ENCODE measurements at regions not wholly inside any gene's neighbourhood (a gene's known extent, or its start where the extent isn't known, plus 50 kb on each side); places are given as distances from the start of the nearest gene placed in this dataset.
"Not testable (repeated sequence)": the region's sequence is repeated elsewhere in the genome, so short reads cannot be mapped to it uniquely, and the experiment has no call there.

GRCh38 chr13:108077284-108077683, 138.1 kb downstream of the LIG4 start:
- TF ChIP-seq, protein P1, sequence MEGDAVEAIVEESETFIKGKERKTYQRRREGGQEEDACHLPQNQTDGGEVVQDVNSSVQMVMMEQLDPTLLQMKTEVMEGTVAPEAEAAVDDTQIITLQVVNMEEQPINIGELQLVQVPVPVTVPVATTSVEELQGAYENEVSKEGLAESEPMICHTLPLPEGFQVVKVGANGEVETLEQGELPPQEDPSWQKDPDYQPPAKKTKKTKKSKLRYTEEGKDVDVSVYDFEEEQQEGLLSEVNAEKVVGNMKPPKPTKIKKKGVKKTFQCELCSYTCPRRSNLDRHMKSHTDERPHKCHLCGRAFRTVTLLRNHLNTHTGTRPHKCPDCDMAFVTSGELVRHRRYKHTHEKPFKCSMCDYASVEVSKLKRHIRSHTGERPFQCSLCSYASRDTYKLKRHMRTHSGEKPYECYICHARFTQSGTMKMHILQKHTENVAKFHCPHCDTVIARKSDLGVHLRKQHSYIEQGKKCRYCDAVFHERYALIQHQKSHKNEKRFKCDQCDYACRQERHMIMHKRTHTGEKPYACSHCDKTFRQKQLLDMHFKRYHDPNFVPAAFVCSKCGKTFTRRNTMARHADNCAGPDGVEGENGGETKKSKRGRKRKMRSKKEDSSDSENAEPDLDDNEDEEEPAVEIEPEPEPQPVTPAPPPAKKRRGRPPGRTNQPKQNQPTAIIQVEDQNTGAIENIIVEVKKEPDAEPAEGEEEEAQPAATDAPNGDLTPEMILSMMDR (conservative IDR thresholded peaks at IDR 0.05): no peak
- no peak for TF ChIP-seq ZFX (IDR thresholded peaks at IDR 0.05)
- H3K27ac ChIP-seq: no peak overlapping the region

GRCh38 chr13:108074429-108074828, 140.9 kb downstream of the LIG4 start:
- TF ChIP-seq, protein P1 (conservative IDR thresholded peaks at IDR 0.05): peak; percentile 21
- not testable (repeated sequence) for H3K27ac ChIP-seq

GRCh38 chr13:108070925-108071324, 144.4 kb downstream of the LIG4 start:
- TF ChIP-seq ZFX (IDR thresholded peaks at IDR 0.05): no peak
- TF ChIP-seq, protein P1 (conservative IDR thresholded peaks at IDR 0.05): no peak
- no peak overlapping the region for H3K27ac ChIP-seq

DNA sequence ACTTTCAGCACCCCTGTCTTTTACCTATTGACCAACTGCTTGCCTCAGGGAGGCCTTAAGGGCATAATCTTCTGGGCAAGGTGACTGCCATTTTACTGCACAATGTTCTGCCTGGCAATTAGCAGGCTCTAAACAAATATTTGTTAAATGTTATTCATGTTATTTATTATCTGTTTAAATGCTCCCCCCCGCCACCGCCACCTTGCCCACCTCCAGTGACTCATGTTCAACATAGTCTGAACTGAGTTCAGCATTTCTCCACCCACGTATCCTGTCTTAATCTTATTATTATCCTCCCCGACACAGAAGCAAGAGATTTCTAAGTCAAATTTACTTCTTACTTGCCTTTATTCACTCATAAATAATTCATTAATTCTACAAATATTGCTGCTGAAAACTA, 144.8 kb downstream of the LIG4 start:
- no peak overlapping the region for H3K27ac ChIP-seq

GRCh38 chr13:108069521-108070210, 145.7 kb downstream of the LIG4 start:
- TF ChIP-seq, protein P1 (conservative IDR thresholded peaks at IDR 0.05): no peak
- TF ChIP-seq ZFX (IDR thresholded peaks at IDR 0.05): no peak
- H3K27ac ChIP-seq: no peak overlapping the region

More for the DNA sequence above, 144.8 kb downstream of the LIG4 start:
- no peak for TF ChIP-seq ZFX (IDR thresholded peaks at IDR 0.05)
- TF ChIP-seq, protein P1 (conservative IDR thresholded peaks at IDR 0.05): no peak

DNA sequence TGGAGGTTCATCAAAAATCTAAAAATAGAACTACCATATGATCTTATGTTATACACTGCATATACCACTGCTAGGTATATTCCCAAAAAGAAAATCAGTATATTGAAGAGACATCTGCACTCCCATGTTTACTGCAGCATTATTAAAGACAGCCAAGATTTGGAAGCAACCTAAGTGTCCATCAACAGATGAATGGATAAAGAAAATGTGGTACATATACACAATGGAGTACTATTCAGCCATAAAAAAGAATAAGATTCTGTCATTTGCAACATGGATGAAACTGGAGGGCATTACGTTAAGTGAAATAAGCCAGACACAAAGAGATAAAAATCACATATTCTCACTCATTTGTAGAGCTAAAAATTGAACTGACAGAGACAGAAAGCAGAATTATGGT, 151.0 kb downstream of the LIG4 start:
- H3K27ac ChIP-seq: not testable (repeated sequence)

- TF ChIP-seq, protein P1 (conservative IDR thresholded peaks at IDR 0.05): no peak
- no peak for TF ChIP-seq ZFX (IDR thresholded peaks at IDR 0.05)
- H3K27ac ChIP-seq: no peak overlapping the region
These were observed 155.2 kb downstream of the LIG4 start for GRCh38 chr13:108060111-108060510.

DNA sequence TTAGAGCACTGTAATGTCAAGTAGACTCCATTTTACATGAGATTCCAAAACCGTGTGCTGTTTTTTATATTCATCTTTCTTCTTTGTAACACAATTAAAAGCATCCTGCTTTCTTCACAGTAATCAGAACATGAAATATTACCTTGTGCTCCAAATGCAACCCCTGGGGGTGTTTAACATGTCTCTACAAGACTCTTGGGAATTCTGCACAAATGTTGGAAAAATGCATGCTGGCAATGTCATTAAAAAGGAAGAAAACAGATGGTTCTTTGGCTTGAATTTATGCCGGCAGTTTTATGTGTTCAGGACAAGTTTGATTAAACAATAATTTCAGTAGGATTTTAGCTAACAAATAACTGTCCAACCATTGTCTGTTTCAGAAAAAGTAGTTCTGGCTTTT, 159.1 kb downstream of the LIG4 start:
- no peak for TF ChIP-seq ZFX (IDR thresholded peaks at IDR 0.05)
- TF ChIP-seq, protein P1 (conservative IDR thresholded peaks at IDR 0.05): no peak
- H3K27ac ChIP-seq: no peak overlapping the region

Data from C4-2B (cell line).